ENCODE measurements at regions not wholly inside any gene's neighbourhood (a gene's known extent, or its start where the extent isn't known, plus 50 kb on each side); places are given as distances from the start of the nearest gene placed in this dataset.
A peak's percentile ranks its signal among the peaks of the same experiment; 100 is the strongest.

DNA sequence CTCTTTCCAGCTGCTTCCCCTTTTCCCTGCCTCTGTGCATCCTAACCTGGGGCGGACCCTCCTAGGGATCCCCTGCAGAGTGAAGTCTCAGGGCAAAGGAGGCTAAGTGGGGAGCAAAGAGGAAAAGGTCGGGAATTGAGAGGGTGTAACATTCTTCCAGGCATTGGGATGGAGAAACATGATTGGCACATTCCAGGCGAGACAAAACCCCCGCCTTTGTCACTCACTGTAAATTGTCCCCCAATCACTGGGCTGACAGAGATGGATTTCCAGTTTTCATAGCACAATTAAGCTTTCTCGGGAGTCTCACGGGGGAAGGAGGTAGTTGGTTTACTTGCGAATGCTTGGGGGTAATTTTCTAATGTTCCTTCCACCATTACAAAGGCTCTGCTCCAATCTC lies 74.9 kb downstream of the MIAT start:
- DNase-seq: no peak

DNA sequence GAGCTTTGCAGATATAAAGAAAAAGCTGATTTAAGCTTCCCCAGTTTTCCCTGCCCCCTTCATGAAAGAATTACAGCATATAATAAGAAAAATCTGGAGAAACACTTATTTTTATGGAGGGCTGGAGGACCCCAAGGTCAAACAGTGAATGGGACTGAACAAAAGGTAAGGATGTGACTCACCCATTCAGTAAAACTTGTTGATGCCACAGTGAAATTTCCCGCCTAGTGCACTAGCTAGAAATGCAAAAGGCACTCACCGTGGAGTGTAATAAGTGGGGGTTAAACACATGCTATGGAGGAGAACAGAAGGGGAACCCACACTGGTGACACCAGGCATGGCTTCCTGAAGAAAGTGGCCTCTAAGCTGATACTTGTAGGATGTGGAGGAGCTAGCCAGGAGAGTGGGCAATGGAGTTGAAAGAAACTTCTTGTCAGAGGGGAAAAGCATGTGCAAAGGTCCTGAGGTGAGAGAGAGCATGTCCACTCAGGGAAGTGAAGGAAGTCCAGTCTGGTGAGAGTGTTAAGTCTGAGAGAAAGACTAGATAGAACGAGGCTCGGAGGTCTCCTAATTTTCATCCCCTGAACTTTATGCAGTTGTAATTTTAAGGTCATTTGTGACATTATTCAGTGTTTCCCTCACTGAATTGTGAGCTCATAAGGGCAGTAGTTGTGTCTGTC lies 77.1 kb downstream of the MIAT start:
- no peak for DNase-seq

GRCh38 chr22:26735019-26735409 lies 77.6 kb downstream of the MIAT start:
- DNase-seq: no peak

GRCh38 chr22:26737262-26737661 lies 79.9 kb downstream of the MIAT start:
- no peak for DNase-seq

- DNase-seq: no peak
Observed at GRCh38 chr22:26740253-26740652, 82.9 kb downstream of the MIAT start.

DNA sequence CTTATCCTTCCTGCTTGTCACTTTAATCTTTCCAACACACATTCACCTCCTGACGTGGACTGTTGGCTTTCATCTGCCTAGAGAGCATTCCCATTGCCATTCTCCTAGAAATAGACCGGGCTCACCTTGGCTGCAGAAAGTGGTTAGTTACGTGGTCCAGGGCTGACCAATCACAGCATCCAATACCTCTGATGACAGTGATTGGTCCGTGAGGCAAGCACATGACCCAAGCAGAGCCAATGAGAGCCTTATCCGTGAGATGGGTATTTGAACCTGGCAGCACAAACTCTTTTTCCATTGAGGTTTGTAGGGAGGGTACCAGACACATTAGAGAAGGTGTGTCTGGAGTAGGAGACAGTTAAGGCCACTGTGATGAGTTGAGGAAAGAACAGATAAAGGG lies 85.8 kb downstream of the MIAT start:
- DNase-seq: no peak

DNA sequence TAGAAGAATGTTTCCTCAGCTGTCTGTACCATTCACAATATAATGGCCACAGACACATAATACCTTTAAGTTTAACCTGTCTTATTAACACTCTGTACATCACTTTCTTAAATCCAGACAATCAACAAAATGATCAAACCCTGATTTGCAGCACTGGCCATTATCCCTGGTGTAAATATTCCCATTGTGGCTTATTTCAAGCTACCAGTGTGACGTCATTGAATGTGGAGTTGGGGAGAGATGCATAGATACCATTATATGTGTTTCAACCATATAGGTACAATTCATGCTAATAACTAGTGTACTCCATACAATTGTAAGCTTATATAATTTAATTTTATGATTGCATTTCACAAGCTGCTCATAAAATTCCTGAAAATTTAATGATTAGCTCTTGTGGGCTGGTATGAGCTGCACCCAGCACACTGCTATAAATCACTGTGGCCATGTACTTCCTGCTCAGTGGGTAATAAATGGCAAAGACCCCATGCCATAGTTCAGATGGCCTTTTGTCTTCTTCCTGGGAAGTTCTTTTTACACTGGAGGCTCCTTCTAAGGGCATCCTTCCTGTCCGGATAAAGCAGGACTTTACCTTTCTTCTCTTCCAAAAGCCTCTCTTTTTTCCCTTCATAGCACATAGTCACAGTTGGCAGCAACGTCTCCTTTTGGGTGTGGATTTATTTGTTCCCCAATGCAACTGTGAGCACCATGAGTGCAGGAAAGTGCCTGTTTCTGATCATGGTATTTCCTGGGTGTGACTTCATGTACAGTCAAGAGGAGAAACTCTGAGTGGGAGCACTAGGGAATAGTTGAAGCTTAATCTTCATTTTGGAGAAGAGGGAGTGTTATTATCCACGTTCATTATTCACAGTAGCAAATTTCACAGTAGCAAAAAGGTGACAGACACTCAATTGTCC lies 87.8 kb downstream of the MIAT start:
- no peak for DNase-seq

DNA sequence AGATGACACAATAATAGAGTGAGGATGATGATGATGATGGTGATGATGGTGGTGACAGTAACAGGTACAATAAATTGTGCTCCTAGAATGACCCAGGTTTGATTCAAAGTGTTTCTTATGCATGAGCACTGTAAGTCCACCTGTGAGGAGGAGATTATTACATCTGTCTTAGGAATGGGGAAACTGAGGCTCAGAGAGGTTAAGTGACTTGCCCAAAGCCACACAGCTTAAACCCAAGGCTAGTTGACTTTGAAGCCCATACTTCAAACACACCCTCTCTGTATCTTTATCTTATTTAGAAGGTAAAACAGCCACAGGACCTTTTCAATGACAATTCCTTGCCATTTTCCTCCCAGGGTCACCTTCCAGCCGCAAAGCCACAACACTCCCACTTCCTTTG lies 88.9 kb downstream of the MIAT start:
- no peak for DNase-seq

DNA sequence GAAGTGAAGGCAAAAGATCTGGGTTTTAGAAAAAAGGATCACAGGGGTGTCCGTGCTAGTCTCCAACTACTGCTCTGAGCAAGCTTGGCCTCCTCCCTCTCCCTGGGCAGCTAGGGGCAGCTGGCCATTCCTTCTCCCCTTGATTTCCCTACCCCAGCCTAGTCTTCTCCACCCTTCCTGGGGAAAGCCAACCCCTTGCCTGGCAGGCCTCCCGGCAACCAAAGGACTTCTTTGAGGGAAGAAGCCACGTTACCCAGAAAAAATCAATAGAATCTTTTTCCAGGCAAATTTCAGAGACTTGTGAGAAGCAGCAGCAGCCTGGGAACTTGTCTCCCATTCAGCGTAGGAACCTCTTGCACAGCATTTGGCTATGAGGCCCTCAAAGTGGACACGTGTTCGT lies 91.5 kb downstream of the MIAT start:
- DNase-seq: no peak

DNA sequence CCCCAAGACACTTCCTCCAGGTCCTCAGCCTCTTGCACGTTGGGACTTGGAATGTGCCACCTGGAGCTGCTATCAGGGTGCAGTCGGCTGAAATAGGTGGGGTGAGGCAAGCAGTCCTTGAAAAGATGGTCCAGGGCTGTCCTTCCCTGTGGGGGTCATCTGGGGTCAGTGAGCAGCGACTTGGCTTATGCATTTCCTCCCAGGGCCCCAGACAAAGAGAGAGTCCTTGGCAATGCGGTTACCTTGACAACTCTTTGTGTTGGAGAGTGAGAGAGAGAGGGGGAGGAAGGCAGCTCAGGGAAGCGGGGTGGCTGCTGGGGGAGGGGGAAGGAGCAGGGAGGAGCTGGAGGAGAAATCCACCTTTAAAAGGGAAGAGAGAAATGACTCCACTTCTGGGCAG lies 93.8 kb downstream of the MIAT start:
- DNase-seq: peak; percentile 17

DNA sequence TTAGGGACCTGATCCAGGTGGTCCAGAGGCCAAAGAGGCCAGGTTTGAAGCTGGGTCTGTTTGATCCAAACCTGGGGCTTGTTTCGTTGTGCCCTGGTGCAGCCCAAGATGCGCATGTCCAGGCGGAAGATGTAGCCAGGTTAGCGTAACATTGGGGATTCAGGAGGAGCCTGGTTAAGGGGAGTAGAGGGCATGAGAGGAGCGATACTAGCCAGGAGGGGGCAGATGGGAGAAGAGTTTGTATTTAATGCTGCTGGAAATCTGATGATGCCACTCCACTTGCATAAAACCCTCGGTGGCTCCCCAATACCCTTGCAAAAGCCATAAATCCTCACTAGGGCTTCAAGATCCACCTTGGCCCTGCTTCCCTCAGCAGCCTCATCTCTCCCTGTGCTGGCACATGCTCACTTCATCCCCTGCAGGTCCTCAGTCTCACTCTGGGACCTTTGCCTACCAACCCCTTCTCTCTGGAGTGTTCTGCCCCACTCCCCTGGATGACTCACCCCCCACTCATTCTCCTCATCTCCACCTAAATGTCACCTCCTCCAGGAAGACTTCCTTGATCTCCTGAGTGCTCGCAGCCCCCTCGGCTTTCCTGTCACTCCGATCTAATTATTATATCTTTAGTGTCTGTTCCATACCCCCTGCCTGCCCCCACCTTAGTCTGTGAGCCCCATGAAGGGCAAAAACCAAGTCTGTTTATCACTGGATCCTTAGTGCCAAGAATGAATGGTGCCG lies 95.9 kb downstream of the MIAT start:
- no peak for DNase-seq

GRCh38 chr22:26756675-26757293 lies 99.4 kb downstream of the MIAT start:
- no peak for DNase-seq

DNA sequence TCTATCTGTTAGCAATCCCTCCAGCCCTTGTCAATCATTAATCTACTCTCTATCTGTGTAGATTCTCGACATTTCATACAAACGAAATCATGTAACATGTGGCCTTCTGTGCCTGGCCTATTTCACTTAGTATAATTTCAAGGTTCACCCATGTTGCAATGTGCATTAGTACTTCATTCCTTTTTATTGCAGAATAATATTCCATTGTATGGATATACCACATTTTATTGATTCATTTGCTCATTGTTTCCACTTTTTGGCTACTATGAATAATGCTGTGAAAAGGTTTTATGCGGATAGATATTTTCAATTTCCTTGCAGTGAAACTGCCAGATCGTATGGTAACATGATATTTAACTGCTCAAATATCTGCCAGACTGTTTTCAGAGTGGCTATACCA lies 100.1 kb downstream of the MIAT start:
- no peak for DNase-seq

DNA sequence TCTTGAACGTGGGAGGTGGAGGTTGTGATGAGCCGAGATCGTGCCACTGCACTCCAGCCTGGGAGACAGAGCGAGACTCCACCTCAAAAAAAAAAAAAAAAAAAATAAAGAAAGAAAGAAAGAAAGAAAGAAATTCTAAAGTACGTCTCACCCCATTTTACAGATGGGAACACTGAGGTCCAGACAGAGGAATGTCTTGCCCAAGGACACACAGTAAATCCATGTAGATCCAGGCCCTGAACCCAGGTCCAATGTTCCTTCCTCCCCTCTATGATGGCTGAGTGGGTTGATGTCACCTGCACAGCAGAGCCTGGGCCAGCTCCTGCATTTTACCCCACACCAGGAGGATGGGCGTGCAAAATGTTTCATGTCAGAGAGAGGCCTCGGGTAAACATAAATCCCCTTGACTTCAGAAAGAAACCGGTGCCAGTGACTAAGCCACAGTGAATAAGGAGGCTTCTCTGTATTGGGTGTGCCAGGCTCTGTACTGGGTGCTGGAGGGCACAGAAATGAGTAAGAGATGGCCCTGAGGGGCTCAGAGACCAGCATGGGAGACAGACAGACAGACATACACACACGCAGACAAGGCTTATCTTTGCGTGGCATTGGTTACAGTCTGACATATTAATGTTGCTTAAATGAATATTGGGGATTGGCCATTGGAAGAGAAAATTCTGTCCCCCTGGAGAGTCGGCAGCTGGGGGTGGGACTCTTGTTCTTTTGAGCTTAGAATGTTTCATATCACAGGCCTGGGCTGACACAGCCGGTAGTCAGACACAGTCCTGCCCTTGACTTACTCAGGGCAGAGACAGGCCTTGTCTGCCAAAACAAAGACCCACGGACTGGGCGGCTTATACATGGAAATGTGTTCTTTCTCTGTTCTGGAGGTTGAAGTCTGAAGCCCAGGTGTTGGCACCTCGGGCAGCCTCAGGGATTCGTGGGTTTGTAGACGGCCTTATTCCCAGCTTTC lies 105.4 kb downstream of the MIAT start:
- no peak for DNase-seq

GRCh38 chr22:26763633-26764361 lies 106.4 kb downstream of the MIAT start:
- peak; percentile 43 for DNase-seq

GRCh38 chr22:26766510-26767350 lies 109.3 kb downstream of the MIAT start:
- DNase-seq: no peak

DNA sequence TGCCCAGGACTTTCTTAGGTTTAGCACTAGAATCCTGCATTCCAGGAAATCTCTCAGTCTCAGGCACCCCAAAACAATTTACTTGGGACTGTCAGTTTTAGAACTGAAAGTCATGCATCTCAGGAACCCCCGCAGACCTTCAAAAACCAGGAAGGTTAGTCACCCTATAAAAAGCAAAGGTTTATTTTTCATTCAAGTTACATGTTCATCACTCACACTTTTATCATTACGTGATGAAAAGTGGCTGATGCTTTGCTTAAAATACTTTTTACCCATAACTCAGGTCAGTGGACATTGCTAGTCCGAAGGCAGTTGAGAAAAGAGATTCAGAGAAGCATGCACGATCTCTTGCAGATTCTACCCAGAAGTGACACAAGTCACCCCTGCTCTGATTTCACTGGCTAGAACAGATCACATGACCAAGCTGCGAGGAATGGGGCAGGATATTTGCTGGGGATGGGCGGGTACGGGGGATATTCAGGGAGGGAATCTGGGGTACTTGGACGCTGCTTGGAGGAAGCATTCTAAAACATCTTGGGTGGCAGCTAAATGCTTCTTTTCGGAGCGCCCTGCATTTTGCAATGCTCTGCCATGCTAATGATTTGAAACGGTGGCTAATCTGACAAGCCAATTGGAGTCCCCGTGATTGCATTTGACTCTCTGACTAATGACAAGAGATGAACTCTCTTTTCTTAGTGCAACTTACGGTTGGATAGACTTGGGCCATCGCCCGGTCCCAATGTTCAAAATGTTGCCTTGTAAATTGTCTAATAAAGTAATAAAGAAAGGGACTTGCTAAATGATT lies 110.2 kb downstream of the MIAT start:
- DNase-seq: no peak

GRCh38 chr22:26768156-26768515 lies 110.7 kb downstream of the MIAT start:
- DNase-seq: no peak

DNA sequence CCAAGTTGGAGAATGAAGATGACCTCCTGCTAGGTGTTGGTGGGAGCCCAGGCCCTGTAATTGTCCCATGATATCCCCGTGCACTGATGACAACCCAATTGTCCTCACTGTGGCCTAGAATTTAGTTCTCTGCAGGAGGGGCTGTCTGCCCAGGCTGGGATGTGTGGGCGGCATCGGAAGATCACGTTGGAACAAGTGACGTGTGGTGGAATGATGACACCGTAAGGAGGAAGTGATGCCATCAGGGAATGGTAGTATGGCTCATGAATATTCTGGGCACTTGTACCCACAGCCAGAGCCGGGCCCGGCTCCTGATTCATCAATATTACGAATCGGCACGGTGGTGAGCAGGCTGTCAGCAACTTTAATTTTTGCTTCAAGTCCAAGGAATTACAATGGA lies 111.6 kb downstream of the MIAT start:
- no peak for DNase-seq

DNA sequence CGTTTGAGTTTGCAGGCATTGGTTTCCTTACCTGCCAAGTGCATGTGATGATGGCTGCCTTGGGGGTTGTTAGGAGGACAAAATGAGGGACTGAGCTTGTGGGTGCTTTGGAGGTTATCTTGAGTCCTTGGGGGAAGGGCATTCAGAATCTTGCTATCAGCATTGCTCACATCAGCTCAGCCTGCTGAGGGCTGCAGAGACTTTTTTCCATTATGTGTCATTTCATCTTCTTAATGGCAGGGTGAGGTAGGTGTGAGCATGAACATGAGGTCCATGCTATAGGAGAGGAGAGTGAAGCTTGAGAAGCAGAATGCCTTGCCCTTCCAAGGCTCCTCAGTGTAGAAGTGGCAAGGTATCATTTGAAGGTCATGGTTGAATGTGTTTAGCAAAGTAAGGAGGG lies 112.3 kb downstream of the MIAT start:
- no peak for DNase-seq
